C4-2B (cell line): ENCODE measurements at regions not wholly inside any gene's neighbourhood (a gene's known extent, or its start where the extent isn't known, plus 50 kb on each side); places are given as distances from the start of the nearest gene placed in this dataset.
"Not testable (repeated sequence)": the region's sequence is repeated elsewhere in the genome, so short reads cannot be mapped to it uniquely, and the experiment has no call there.

ENCODE experiments used
- H3K27ac ChIP-seq: fragments of 450-650 bp; 2 replicates; pipeline ENCODE4 v1.5.1; 2017
- CTCF ChIP-seq: fragments of 450-650 bp; conservative IDR thresholded peaks from 2 replicates; pipeline ENCODE4 v1.5.1; 2017; ENCODE audit warnings: mild to moderate bottlenecking
- ZFX ChIP-seq: fragments of 450-650 bp; IDR thresholded peaks from 2 replicates; pipeline ENCODE4 v1.6.1; 2017

GRCh38 chr14:81619816-81620215 is 86.2 kb upstream of the SEL1L start:
- TF ChIP-seq CTCF (no peak), ZFX (no peak)
- no peak overlapping the region for H3K27ac ChIP-seq

GRCh38 chr14:81623771-81624396 is 90.2 kb upstream of the SEL1L start:
- H3K27ac ChIP-seq = not testable (repeated sequence)

GRCh38 chr14:81625343-81625742 is 91.7 kb upstream of the SEL1L start:
- no peak overlapping the region for H3K27ac ChIP-seq
- TF ChIP-seq CTCF = peak; percentile 71
- no peak for TF ChIP-seq ZFX

GRCh38 chr14:81632157-81632556 is 98.5 kb upstream of the SEL1L start:
- TF ChIP-seq CTCF = no peak
- TF ChIP-seq ZFX = no peak
- no peak overlapping the region for H3K27ac ChIP-seq

- no peak for TF ChIP-seq ZFX
- TF ChIP-seq CTCF = no peak
- peak overlapping the region; percentile 39; the same call in 1 of the 2 replicates for H3K27ac ChIP-seq
Measured at GRCh38 chr14:81633496-81633895, 99.8 kb upstream of the SEL1L start.

GRCh38 chr14:81637639-81638038 is 104.0 kb upstream of the SEL1L start:
- TF ChIP-seq ZFX (no peak), CTCF (no peak)
- H3K27ac ChIP-seq = no peak overlapping the region

- no peak overlapping the region for H3K27ac ChIP-seq
- TF ChIP-seq CTCF (no peak), ZFX (no peak)
Measured at GRCh38 chr14:81638656-81639280, 105.1 kb upstream of the SEL1L start.

GRCh38 chr14:81653626-81654025 is 120.0 kb upstream of the SEL1L start:
- no peak for TF ChIP-seq CTCF
- no peak for TF ChIP-seq ZFX
- no peak overlapping the region for H3K27ac ChIP-seq
